ENCODE measurements at regions not wholly inside any gene's neighbourhood (a gene's known extent, or its start where the extent isn't known, plus 50 kb on each side); places are given as distances from the start of the nearest gene placed in this dataset.
A peak's percentile ranks its signal among the peaks of the same experiment; 100 is the strongest.

DNA sequence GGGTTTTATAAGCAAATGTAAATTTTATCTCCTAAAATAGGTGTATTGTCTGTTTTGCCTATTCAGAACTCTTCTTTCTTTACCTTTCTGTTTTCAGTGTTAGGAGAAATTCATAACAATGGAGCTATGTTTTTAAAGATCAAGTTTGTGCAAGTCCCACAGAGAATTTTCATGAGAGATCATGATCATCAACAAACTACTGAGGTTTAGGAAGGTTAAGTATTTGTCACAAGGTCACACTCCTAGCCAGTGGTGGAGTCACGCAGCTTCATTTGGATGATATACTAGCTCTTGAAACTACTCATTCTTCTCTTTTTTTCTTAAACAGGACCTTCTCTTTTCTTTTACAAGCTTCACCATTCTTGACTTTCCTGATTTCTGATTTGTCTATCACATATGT lies 892.6 kb upstream of the FRG1 start:
- no peak for DNase-seq

DNA sequence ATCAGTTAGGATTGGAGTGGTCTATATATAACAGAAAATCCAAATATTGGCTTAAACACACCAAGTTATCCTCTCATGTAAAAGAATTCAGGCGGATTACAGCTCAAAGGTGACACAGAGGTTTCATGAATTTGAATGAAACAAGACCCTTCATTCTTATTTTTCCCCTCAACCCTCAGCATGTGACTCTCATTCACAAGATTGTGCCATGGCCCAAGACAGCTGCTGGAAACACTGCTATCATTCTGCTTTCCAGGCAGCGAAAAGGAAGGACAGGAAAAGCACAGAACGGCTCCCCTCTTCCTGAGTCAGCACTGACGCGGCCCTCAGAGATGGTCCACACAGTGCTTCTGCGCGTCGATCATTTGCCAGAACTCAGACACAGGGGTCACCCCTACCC lies 891.0 kb upstream of the FRG1 start:
- no peak for DNase-seq

DNA sequence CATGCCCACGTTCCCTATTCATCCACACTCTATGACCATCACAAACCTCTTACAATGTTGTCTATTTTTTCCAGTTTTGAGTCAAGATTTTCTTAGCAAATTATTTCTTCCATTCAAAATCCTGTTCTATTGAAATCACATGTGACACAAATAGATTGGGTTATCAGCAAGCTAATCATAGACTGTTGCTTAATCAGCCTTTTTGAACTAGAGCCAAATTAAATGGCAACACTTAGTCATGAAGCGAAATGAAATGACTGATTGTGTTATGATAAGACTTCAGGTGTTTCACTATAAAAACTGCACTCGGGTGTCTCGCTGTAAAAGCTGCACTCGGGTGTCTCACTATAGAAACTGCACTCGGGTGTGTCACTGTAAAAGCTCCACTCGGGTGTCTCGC lies 890.0 kb upstream of the FRG1 start:
- DNase-seq = no peak

DNA sequence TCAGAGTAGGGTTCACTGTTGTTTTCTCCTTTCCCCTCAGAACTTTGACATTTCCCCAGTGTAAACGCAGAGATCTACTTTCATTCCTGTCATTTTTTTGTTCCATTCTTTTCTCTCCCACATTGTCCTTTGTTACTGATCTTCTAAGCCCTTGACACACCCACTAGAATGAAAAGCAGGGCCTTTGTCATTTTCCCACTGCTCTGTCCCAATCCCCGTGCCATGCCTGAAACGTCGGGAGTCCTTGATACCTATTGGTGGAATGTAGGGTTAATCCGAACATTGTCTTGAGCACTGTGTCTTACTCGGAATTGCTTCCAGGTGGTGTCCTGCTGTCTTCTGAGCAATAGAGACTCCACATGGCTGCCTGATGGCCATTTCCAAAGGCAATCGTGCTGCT lies 887.1 kb upstream of the FRG1 start:
- DNase-seq = no peak

DNA sequence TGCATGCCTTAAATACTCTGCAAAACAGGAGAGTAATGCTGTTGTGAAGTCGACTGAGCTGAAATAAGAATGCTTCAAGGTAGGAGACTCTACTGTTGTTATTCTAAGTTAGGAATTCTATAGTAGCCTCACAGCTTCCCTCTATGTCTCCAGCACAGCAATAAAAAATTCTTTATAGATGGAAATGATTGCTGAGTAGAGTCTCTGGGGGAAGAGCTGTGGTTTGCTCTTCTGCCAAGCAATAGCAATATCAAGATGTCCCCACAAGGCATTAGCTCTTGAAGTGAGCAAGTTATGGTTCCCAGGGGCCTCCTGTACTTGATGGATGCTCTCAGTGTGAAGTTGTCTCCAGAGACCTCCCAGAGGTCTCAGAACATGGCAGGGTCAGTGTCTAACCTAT lies 880.6 kb upstream of the FRG1 start:
- no peak for DNase-seq

DNA sequence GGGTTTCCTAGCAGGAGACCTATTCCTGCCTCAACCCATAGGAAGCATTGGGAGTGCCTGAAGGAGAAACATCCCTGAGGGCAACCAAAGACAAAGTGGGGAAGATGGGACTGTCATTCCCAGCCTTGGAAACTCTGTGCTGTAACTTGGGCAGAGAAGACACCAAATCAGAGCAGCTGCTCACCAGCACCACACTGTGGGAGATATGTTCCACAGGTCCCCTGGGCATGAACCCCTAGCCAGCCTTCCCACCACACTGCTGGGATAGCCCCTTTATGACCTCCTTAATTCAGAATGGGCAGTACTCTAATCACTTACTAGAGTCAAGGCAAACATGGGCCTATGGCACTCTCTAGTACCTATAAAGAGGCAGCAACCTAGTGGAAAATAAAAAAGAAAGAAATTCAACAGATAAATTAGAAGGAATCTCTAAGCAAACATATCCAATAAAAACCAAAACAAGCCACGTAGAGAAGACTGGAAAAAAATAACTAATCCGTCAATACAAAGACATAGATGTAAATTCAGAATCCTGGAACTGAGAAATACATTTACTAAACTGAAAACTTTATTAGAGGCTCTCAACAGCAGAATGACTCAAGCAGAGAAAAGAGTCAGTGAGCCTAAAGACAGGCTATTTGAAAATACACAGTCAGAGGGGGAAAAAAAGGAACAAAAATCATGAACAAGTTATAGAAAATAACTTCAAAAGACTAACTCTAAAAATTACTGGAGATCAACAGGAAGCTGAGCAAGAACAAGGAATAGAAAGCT lies 878.4 kb upstream of the FRG1 start:
- DNase-seq = no peak

DNA sequence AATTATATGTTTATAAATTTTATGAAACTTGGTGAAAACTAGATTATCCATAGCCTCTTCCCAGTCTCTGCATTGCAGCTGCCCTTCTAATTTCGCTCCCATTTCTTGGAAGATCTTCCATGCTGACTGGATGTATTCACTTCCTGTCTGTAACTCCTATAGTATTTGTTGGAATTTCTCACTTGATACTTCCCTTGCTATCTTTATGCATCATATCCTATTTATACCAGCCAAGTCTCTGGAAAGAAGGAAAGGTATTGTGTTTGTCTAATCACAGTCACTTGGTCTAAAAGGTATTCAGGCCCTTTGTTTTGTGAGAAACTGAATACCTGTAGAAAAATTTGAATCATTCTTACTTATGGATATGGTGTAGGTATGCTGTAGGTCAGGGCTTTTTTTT lies 870.9 kb upstream of the FRG1 start:
- no peak for DNase-seq

DNA sequence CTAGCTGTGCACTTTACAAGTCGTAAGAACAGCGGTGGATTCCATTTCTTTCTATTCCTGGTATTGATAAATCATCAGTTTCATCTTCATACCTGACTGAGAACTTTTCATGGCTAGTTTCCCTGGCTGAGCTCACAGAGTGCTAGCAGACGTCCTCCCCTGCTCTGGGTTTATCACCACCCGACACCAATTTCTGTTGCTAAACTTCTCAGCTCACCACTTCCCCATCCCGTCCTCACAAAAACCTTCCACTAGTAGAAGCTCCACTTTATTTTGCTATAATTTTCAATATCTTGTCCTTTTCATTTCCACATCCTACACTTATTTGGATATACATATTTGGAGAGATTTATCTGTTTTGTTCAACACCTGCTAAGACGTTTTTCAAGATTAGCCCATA lies 869.4 kb upstream of the FRG1 start:
- DNase-seq = no peak

DNA sequence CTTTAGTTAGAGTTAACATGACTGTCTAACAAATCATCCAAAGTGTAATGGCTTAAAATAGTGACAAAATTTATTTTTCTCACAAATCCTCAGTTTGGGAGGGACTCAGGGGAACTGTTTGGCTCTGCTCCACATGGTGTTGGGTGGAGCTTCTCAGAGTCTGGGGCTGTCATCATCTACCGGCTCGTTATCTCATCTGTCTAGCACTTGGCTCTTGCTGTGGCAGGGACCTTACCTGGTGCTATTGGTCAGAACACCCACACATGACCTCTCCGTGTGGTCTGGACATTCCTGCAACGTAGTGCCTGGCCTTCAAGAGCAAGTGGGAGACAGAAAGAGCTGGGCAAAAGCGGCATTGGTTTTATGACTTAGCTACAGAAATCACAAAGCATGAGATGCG lies 866.9 kb upstream of the FRG1 start:
- no peak for DNase-seq

DNA sequence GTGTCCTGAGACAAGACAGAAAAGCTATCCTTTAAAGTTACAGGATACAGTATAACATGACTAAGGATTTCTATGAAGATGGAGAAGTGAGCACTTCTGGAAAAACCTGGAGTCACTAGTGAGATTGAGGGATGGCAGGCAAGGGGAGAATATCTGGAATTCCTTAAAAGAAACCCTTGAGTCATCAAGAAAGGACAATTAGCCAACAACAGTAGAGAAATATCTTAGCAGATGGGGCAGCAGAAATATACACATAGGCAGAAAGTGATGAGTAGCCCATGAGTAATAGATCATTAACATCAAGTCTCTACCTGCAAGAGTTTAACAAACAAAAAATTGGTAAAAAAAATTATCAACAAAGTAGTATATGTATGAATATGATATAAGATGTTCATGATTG lies 858.8 kb upstream of the FRG1 start:
- no peak for DNase-seq

DNA sequence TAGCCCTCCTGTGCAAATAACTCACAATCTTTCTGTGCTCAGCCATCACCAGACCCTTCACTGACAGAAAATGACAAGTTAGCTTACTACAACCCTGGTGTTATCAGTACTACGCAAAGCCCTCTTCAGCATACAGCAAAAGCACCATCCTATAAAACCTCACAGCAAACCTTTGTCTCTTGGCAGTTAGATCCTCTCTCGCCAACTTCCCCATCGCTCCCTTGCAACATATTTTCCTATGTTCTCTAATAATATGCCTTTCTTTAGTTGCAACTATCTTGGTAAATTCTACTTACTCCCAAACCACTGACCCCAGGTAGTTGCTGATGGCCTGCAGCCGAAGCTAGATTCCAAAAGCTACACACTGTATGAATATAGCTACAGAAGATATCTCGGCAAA lies 856.9 kb upstream of the FRG1 start:
- DNase-seq = no peak

DNA sequence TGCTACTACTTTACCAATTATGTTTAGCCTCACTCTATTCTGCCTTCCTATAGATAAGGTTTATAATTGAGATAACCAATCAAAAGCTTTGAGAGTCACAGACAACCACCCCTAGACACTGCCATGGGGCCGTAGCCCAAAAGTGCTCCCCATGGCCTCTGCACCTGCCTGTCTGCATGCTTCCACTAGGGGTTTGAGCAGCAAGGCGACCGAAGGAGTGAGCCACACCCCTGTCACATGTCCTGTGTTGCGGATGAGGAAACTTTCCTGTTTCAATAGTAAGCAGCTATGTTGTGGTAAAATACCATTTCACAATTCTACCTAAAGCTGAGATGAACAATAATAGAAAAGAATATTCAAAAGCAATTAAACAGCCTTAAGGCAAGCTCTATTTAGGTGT lies 856.0 kb upstream of the FRG1 start:
- no peak for DNase-seq

DNA sequence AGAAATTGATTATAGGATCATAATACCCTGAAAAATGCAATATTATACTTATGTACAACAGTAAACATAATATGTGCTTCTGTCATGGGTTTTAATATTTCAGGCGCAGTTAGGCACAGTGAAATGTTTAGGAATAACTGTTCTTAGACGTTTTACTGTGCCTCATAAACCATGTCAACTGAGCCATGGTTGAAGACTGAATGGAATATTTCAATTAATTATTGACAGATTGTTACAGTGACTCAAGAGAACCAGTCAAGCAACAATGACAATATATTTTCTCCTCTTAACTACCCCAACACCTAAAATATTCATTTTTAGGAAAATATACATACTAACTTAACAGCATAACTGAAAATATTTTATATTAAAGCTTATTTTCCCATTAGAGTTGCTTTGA lies 852.7 kb upstream of the FRG1 start:
- DNase-seq = no peak

DNA sequence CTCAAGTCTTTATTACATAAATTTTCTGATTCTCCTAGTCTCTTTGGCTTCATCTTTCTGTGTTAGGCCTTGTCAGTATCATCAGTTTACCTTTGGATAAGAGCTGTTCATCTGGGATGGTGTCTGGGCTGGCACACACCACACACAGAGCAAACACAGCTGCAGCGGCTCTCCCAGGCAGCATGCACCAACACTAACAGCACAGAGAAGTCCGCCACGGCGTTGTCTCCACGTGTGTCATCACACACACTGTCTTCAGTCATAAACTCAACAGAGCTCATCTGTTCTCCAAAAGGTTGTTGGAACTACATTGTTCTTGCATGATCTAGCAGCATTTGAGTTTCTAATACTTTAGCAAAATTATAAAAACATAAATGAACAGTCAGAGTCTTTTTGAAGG lies 851.9 kb upstream of the FRG1 start:
- DNase-seq = no peak

DNA sequence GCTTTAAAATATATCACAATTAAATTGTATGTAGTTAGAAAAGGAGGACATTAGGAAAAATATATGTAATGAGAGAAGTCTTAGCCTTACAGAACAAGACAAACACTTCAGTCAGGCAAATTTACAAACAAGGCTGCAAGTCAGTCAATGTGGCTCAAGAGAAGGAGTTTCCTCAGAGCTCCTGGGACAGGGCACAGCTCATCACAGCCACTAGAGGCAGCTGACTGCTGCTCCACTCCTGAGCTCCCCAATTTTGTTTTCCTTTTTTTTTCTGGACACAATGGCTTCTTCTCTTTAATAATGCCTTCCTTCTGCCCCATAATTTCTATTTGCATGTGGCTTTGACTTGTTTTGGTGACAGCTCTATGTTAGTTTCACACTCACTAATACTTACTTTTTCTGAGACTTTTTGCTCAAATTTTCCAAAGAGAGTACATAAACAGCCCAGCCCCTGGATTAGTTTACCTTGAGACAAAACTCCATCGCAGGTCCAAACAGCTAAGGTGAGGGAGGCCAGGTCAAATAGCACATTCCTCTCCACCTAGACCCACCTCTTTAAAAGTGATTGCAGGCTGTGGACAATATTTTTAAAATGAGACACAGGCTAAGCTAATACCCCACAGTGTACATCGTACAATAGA lies 850.4 kb upstream of the FRG1 start:
- DNase-seq = no peak

DNA sequence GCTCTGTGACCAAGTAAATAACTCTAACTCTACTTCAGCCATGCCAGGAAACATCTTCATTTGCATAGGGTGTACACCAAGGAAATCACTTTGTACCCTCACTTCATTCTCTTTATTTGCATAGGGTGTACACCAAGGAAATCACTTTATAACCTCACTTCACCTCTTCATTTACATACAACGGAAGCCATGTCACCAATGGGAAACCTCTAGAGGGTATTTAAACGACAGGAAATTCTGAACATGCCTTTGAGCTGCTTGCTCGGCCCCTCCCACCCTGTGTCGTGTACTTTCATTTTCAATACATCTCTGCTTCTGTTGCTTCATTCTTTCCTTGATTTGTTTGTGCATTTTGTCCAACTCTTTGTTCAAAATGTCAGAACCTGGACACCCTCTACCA lies 848.1 kb upstream of the FRG1 start:
- no peak for DNase-seq

DNA sequence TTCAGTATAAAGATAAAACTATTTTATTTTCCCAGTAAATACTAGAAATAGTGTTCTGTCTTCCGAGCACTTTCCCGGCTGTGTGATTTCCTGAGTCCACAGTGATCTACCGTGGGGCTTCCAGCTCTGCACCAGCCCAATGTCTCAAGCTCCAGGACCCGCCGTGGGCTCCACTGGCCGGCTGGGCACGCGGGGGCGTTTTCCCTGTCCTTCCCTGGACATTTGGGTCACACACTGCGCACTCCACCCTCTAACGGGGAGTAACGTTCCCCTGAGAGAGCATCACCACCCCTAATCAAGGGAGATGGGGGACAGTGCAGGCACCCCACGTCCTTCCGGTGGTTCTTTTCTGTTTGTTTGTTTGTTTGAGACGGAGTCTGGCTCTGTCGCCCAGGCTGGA lies 844.6 kb upstream of the FRG1 start:
- no peak for DNase-seq

DNA sequence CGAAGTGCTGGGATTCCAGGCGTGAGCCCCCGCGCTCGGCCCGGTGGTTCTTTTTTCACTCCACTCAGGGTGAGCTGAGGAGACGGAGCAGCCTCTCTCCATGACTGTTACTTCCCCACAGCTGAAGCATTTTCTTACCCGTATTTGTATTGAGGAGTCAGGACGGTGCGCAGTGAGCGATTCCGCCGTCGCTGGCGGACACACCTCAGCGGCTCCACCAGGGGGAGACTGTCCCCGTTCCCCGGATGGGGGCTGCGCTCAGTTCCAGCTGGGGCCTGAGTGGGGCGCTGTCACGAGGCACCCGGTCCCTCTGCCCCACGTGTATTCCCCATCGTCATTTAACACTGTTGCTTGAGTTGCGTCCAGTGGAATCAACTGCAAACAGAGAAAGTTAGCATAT lies 844.0 kb upstream of the FRG1 start:
- DNase-seq = no peak

DNA sequence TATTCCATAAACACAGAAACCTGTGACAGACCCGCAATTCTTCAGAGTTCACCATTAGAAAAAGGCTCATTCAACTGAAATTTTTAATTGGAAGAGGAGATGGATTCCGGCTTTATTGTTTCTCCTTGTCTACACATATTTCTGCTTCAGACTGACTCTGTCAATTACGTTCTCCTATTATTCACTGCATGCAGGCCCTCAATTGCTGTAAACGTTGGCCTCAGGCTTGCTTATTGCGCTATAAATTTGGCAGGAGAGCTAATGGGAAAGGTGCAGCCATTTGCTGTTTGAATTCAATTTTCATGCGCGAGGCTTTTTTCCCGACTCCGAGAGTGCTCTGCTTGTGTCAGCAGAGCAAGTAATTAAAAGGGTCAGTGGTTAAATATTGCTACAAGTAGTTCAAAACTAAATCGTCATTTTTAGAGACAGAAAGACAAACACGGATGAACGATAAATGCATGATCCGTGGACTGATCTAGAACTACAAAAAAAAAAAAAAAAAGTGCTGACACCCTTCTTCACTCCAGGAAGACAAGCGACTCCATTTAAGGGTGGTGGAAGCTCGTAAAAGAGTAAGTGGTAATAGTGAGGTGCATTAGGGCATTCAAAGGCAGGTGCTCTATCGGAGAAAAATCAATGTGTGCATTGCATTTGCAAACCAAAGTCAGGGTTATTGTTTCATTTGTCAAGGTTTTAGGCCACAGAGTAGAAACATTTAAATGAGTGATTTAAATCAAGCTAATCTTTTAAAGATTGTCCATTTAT lies 841.6 kb upstream of the FRG1 start:
- no peak for DNase-seq

DNA sequence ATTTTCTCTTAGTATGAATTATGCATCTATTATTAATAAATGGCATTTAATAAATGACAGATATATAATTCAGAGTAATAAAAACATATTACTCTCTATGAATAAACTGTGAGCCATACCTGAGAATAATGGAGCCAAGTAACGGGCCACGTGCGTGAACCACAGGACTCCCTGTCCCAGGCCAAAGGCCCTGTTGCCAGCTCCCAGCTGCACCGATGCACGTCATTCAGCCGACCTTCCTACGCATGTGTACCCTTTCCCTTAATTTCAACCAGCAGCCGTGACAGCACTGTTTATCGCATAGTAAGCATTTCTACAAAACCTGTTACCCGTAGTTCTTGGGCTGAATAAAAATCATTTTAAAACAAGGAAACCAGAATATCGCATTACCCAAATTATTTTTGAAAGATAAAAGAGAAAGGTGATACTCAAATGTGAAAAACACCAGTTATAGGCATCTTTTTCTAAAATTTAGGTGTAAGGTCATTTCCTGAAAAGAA lies 827.2 kb upstream of the FRG1 start:
- DNase-seq = no peak

DNA sequence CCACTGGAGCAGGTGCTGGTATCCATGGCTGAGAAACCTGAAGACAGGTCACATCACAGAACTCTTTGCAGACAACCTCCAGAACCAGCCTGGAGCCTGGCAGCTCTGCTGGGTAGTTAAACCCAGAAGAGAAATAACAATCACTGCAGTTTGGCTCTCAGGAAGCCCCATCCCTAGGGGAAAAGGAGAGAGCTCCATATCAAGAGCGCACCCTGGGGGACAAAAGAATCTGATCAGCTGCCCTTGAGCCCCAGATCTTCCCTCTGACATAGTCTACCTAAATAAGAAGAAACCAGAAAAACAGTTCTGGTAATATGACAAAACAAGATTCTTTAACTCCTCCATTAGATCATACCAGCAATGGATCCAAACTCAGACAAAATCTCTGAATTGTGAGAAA lies 823.2 kb upstream of the FRG1 start:
- DNase-seq = no peak

DNA sequence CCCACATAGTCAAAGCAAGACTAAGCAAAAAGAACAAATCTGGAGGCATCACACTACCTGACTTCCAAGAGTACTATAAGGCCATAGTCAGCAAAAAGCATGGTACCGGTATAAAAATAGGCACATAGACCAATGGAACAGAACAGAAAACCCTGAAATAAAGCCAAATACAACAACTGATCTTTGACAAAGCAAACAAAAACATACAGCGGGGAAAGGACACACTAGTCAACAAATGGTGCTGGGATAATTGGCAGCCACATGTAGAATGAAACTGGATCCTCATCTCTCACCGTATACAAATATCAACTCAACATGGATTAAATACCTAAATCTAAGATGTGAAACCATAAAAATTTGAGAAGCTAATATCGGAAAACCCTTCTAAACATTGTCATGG lies 819.3 kb upstream of the FRG1 start:
- DNase-seq = no peak

DNA sequence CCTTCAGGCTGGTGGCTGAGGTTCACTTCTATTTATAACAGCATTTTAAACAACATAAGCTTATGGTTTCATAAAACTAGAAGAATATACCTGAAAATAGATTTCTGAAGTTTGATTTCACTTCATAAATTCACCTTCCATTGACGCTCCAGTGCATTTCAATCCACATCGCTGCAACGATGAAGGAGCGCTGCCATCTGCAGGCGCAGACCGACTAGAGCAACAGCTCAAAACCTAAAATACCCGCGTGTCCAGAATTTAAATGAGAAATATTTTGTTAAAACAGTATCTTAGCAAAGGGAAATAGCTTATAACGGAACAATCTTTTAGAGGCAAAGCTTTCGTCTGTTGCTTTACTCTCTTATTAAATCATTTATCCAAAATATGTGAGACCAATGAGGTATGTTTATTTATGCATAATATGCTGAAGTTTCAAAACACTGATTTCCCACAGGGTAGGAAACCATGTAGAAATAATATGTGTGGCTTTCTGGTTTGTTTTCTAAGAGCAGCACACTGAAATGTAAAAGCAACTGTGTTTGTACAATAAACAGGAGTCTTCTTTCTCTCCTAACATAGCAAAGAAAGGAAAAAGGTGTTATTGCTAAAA lies 816.4 kb upstream of the FRG1 start:
- peak; percentile 32 for DNase-seq

DNA sequence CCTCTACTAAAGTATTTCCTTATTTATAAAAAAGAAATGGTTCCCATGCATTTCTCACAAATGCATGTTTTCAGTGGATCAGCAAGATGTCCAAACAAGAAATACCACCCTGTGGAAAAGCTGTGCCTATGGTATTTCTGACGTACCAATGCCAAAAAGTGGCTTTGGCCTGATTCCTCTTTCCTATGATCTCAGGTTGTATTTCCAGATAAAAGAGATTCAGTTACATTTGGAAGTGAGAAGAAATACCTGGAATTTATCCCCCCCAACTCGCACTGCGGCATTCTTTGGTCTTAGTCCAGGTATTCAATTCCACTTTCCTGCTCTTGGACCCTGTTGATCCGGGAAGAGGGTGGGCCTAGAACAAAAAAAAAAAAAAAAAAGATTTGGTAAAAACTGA lies 815.9 kb upstream of the FRG1 start:
- DNase-seq = no peak
